ENCODE measurements at regions not wholly inside any gene's neighbourhood (a gene's known extent, or its start where the extent isn't known, plus 50 kb on each side); places are given as distances from the start of the nearest gene placed in this dataset.

- H3K4me1 Mint-ChIP-seq = no peaks in the 10 kb centered on the region
- TF ChIP-seq, protein P1, sequence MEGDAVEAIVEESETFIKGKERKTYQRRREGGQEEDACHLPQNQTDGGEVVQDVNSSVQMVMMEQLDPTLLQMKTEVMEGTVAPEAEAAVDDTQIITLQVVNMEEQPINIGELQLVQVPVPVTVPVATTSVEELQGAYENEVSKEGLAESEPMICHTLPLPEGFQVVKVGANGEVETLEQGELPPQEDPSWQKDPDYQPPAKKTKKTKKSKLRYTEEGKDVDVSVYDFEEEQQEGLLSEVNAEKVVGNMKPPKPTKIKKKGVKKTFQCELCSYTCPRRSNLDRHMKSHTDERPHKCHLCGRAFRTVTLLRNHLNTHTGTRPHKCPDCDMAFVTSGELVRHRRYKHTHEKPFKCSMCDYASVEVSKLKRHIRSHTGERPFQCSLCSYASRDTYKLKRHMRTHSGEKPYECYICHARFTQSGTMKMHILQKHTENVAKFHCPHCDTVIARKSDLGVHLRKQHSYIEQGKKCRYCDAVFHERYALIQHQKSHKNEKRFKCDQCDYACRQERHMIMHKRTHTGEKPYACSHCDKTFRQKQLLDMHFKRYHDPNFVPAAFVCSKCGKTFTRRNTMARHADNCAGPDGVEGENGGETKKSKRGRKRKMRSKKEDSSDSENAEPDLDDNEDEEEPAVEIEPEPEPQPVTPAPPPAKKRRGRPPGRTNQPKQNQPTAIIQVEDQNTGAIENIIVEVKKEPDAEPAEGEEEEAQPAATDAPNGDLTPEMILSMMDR (IDR thresholded peaks at IDR 0.05) = no peak
- no peaks in the 10 kb centered on the region for H3K36me3 Mint-ChIP-seq (ENCODE audit: low read depth)
- H3K4me3 Mint-ChIP-seq = no peak overlapping the region
- peaks cover 28% of the 10 kb centered on the region for H3K9me3 Mint-ChIP-seq
- no peak for DNase-seq
- H3K27me3 Mint-ChIP-seq (ENCODE audit: low read depth, poor library complexity) = no peaks in the 10 kb centered on the region
- H3K27ac Mint-ChIP-seq = no peak overlapping the region
Measured at GRCh38 chr12:60216226-60216625, 620.4 kb downstream of the SLC16A7 start.

- no peaks in the 10 kb centered on the region for H3K4me1 Mint-ChIP-seq
- DNase-seq = no peak
- H3K27me3 Mint-ChIP-seq (ENCODE audit: low read depth, poor library complexity) = peaks cover 3% of the 10 kb centered on the region
- TF ChIP-seq, protein P1 (IDR thresholded peaks at IDR 0.05) = no peak
- no peak overlapping the region for H3K27ac Mint-ChIP-seq
- H3K36me3 Mint-ChIP-seq (ENCODE audit: low read depth) = no peaks in the 10 kb centered on the region
- H3K4me3 Mint-ChIP-seq = no peak overlapping the region
- H3K9me3 Mint-ChIP-seq = peaks cover 6% of the 10 kb centered on the region
Measured at GRCh38 chr12:60223242-60223641, 627.4 kb downstream of the SLC16A7 start.

DNA sequence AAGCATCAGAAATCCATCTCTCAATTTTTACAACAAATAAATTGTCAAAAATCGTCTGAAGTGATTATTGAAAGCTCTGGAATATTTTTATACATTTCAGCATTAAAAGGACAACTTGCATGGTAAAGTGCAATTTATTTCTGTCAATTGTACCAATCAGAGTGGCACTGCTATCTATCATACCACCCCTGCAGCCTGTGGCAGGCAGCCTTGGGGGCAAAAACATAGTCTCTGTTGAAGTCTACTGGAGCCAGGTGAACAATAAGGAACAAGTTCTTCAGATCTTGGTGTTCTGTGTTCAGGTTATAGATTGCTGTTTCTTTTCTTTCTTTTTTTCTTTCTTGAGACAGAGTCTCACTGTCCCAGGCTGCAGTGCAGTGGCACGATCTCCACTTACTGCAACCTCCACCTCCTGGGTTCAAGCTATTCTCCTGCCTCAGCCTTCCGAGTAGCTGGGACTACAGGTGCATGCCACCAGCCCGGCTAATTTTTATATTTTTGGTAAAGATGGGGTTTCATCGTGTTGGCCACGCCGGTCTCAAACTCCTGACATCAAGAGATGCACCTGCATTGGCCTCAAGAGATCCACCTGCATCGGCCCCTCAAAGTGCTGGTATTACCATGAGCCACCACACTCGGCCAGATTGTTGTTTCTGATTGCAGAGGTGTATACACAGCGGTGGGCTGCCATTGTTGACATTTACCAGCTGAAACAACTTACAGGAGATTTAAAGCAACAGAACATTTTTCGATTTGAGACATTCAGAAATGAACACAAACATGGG, 629.6 kb downstream of the SLC16A7 start:
- H3K27me3 Mint-ChIP-seq (ENCODE audit: low read depth, poor library complexity) = peaks cover 3% of the 10 kb centered on the region
- H3K36me3 Mint-ChIP-seq (ENCODE audit: low read depth) = no peaks in the 10 kb centered on the region
- H3K9me3 Mint-ChIP-seq = peaks cover 6% of the 10 kb centered on the region
- no peak for DNase-seq
- no peak overlapping the region for H3K4me3 Mint-ChIP-seq
- TF ChIP-seq, protein P1 (IDR thresholded peaks at IDR 0.05) = no peak
- no peaks in the 10 kb centered on the region for H3K4me1 Mint-ChIP-seq
- H3K27ac Mint-ChIP-seq = no peak overlapping the region

DNA sequence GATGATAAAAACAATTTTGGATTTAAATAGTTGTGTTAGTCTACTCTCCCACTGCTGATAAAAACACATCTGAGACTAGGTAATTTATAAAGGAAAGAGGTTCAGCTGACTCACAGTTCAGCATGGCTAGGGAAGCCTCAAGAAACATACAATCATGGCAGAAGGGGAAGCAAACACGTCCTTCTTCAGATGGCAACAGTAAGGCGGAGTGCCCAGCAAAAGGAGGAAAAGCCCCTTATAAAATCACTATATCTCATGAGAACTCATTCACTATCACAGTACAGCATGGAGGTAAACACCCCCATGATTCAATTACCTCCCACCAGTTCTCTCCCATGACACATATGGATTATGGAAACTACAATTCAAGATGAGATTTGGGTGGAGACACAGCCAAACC, 632.1 kb downstream of the SLC16A7 start:
- Mint-ChIP-seq H3K36me3 (ENCODE audit: low read depth) (no peaks in the 10 kb centered on the region), H3K4me3 (no peak overlapping the region), H3K4me1 (no peaks in the 10 kb centered on the region), H3K27me3 (ENCODE audit: low read depth, poor library complexity) (peaks cover 3% of the 10 kb centered on the region), H3K27ac (no peak overlapping the region), H3K9me3 (peaks cover 6% of the 10 kb centered on the region)
- TF ChIP-seq, protein P1 (IDR thresholded peaks at IDR 0.05) = no peak
- no peak for DNase-seq

GRCh38 chr12:60230056-60230455, 634.2 kb downstream of the SLC16A7 start:
- Mint-ChIP-seq H3K27me3 (ENCODE audit: low read depth, poor library complexity) (no peaks in the 10 kb centered on the region), H3K4me1 (no peaks in the 10 kb centered on the region), H3K36me3 (ENCODE audit: low read depth) (no peaks in the 10 kb centered on the region), H3K9me3 (peaks cover 6% of the 10 kb centered on the region), H3K4me3 (no peak overlapping the region), H3K27ac (no peak overlapping the region)
- TF ChIP-seq, protein P1 (IDR thresholded peaks at IDR 0.05) = no peak
- no peak for DNase-seq

- no peak for DNase-seq
- TF ChIP-seq, protein P1 (IDR thresholded peaks at IDR 0.05) = no peak
- no peaks in the 10 kb centered on the region for H3K4me1 Mint-ChIP-seq
- H3K36me3 Mint-ChIP-seq (ENCODE audit: low read depth) = no peaks in the 10 kb centered on the region
- no peaks in the 10 kb centered on the region for H3K27me3 Mint-ChIP-seq (ENCODE audit: low read depth, poor library complexity)
- no peak overlapping the region for H3K4me3 Mint-ChIP-seq
- no peak overlapping the region for H3K27ac Mint-ChIP-seq
- H3K9me3 Mint-ChIP-seq = peaks cover 3% of the 10 kb centered on the region
Measured at GRCh38 chr12:60231303-60231702, 635.5 kb downstream of the SLC16A7 start.

All from nephron progenitor cell (in vitro differentiated cells).